ENCODE measurements at regions not wholly inside any gene's neighbourhood (a gene's known extent, or its start where the extent isn't known, plus 50 kb on each side); places are given as distances from the start of the nearest gene placed in this dataset.
A peak's percentile ranks its signal among the peaks of the same experiment; 100 is the strongest.

DNA sequence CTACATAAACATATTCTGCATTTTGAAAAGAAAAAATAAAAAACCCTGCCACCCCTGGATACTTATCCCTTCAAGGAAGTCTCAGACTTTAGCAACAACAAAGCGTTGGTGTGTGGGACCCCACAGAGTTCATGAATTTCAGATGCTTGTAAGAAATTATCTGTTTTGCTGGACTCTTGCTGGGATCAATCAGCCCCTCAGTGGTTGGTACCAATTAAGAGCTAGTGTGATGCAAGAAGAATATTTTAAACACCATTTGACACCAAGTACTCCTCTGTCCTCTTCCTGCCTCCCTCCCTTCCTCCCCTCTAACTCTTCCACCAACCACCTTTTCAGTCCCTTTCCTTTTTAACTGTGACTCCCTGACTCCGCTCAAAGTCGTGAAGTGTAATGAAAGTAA, 51.5 kb downstream of the SST start:
- DNase-seq: no peak

DNA sequence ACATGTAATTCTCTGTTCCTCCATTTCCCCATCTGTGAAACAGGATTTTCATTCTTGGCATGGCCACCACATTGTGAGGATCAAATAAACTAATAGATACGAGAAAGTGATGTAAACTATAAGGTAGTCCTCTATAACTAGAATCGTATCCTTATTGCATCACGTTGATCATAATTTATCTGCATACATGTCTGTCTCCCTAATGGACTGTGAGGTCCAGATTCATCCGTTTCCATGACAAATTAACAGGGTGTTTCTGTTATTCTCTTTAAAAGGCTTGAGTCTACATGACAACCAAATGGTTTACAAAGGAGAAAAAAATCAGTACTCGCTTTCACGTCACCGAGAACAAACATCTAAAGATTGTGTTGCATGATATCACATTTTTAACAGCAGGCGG, 53.0 kb downstream of the SST start:
- DNase-seq: no peak

- peak; percentile 21 to 34 for DNase-seq
Measured at GRCh38 chr3:187616307-187616972, 53.8 kb downstream of the SST start.

DNA sequence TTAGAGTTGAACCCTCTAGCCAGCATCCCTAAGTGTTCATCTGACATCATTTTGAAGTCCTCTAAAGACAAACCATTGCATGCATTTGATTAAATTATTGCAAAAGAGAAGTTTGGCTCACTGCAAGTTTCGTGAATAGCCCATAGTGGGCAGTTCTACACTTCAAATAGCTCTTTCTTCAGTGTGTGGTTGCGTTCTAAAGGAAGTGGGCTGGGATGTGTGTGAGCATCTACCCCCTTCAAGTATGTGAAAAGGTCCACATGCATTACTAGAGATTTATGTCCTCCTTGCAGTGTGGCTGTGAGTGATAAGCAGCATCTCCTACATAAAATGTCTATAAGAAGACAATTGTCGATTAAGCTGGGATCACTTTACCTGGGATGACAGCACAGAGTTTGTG, 54.6 kb downstream of the SST start:
- DNase-seq: no peak

- DNase-seq: no peak
Measured at GRCh38 chr3:187612656-187613055, 57.5 kb downstream of the SST start.

GRCh38 chr3:187610981-187611511, 59.1 kb downstream of the SST start:
- no peak for DNase-seq

GRCh38 chr3:187594272-187594671, 75.9 kb downstream of the SST start:
- no peak for DNase-seq

DNA sequence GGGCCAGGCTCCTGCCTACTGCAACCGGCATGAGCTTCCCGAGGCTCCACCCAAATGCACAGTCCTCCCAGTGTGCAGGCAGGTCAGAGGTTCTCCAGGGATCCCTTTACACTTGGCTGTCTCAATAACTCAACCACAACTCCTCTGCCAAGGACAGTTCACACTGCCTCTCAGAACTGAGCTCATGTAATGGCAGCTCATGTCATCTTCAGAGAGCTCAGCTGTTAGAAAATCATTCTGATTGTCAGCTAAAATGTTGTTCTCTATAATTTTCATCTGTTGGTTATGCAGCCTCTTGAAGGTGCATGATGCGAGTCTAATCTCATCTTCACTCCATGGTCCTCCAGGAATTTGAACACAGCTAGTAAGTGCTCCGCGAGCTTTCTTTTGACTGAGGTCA, 76.7 kb downstream of the SST start:
- no peak for DNase-seq

DNA sequence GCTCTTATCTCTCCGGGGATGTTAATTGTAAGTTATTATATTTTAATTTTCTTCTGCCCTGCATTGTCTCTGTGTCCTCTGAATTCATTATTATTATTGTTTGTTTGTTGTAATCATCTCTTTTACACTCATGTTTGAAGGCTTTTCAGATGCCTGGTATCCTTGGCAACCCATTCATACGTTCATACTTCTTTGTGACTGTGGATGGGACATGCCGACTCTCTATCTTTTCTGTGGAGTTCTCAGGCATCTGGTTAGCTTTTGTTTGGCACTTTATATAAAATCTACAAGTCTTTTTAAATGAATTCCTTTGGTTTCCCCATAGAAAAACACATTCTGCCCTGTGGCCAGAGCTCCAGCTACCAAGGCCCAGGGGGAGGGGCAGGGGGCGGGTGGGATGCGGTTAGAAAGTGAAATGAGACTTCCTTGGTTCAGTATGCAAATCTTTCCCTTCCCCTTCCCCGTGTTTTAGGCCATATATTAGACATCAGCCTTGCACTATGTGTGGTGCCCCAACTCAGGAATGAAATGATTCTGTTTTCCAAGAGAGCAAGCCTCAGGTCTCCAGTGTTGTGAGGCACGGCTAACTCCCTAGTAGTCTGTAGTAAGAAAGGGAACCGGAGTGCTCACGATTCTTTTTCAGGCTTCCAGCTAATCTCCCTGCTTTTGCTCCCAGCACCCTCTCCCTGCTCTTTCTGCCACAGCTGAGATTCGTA, 79.2 kb downstream of the SST start:
- DNase-seq: no peak

GRCh38 chr3:187587076-187587475, 83.1 kb downstream of the SST start:
- DNase-seq: no peak

DNA sequence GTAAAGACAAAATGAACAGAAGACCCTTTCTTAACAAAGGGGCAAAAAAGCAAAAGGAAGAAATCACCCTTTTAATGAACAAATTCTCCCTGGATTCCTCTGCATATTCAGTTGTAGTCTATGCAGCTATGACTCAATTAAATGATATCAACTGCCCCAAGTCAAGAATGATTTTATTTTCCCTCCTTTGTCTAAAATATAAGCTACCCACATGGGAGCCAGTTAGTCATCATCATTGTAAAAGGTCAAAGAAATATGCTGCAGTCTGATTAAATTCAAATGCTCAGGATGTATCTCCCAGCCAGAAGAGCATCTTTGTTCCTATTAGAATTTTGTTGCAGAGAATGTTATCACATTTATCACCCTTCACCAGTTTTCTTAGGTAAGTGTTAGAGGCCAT, 84.0 kb downstream of the SST start:
- DNase-seq: no peak

DNA sequence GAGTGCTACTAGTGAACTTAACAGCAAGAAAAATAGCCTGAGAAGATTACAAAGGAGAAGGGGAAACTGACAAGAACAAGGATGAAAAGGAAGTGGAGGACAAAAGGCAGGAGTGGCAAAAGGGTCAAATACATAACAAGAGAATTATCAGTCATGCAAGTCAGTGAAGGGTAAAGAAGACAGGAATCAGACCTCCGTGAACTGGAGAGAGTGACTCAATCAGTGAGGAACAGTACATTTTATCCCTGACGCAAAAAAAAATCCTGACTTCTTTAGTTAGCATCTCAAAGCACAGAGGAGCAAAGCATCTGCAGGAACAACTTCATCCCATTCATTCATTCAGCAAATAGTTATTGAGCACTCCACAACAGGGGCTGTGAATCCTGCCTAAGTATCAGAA, 97.8 kb downstream of the SST start:
- DNase-seq: no peak

DNA sequence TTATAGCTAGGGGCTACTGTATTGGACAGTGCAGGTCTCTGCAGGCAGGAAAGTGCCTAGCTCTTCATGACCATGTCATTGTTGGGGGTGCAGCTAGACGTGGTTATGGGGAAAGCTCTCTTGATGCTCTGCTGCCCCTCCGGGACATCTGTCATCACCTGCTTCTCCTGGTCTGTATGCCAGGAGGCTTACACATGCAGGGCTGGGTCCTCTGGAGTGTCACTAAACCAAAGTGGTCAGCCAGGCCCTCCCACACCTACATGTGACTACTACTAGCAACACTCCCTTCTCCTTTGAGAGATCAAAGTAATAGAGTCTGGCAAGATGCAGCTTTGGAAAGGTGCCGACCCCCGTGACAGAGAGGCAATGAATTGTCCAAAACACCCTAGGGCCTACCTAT, 98.5 kb downstream of the SST start:
- DNase-seq: no peak

DNA sequence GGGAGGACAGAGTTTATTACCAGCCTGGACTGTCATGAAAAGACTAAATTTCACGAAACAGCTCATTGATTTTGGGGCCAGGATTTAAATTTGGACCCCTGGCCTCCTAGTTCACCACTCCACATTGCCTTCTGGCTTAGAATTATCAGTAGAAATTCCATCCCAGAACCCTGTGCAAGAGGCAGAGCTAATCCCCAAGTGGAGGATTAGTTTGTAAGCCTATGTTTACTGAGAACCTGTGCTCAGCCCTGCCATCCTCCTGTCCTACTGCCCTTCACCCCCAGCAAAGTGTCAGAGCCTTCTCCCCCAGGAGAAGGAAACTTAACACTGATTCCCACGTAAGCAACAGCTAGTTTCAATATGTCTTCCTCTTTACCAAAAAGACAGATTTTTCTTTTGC, 99.4 kb downstream of the SST start:
- no peak for DNase-seq

DNA sequence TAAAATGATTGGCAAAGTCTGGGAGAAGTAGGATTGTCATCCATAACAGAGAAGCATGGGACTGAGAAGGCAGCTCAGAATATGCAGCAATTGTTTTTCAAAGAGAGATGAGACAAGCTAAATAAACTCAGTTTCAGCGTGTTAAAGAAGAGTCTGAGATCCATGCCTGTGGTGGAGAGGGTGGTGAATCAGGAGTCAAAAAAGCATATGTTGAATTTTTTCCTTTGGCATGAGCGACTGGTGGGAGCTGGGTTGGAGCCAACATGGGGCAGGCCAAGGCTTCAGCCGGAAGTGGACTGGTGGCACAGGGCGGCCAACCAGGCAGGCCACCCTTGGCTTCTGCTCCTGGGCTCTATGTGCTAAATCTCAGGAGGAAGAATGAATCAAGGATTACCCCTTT, 102.0 kb downstream of the SST start:
- no peak for DNase-seq

GRCh38 chr3:187567661-187568121, 102.5 kb downstream of the SST start:
- DNase-seq: no peak

GRCh38 chr3:187567021-187567420, 103.2 kb downstream of the SST start:
- no peak for DNase-seq

- DNase-seq: no peak
Measured at GRCh38 chr3:187565701-187566100, 104.5 kb downstream of the SST start.

DNA sequence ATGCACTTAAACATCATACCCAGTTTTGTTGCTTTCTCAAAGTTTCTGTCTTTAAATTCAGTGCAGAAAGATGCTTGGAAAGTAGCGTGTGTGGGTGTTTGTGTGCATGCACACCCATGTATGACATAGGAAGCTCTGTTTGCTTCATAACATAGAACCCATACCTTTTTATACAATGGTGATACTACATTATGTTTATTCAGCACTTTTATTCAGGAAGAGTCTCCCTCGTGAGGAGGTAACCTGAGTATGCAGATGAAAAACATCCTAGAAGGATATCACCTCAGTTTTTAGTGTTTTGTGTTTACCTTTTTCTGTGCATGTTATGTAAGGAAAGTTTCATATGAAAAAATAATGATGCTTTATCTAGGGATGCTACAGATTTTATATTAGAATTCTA, 111.2 kb downstream of the SST start:
- no peak for DNase-seq

- no peak for DNase-seq
Measured at GRCh38 chr3:187551416-187551815, 118.8 kb downstream of the SST start.

- DNase-seq: no peak
Measured at GRCh38 chr3:187550446-187550845, 119.7 kb downstream of the SST start.

DNA sequence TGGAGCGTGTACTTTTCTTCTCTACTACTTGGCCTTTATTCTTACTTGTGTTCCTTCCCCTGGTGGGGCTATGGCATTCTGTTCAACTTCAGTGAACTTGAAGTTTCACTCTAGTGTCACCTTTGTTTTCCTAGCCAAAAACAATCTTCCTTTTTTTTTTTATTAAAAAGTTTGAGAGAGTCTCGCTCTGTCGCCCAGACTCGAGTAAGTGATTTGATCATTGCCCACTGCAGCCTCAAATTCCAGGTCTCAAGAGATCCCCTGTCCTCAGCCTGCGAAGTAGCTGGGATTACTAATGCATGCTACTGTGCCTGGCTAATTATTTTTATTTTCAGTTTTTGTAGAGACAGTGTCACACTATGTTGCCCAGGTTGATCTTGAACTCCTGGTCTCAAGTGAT, 124.8 kb downstream of the SST start:
- DNase-seq: no peak

DNA sequence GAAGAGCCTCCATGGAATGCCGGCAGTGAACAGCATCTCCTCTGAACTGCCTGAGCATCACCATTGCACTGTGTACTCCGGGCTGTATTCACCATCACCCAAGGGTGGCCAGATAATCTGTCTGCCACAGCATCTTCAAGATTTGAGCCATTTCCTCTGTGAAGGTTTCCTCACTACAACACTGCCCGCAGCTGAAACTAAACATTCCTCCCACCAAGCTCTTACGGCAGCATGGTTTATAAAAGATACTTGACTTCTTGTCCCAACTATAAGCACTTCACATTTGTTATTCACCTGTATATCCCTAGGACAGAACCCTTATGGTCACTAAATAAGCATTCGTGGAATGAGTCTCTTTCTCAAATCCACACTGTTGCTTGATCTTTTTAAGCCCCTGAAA, 125.9 kb downstream of the SST start:
- no peak for DNase-seq

DNA sequence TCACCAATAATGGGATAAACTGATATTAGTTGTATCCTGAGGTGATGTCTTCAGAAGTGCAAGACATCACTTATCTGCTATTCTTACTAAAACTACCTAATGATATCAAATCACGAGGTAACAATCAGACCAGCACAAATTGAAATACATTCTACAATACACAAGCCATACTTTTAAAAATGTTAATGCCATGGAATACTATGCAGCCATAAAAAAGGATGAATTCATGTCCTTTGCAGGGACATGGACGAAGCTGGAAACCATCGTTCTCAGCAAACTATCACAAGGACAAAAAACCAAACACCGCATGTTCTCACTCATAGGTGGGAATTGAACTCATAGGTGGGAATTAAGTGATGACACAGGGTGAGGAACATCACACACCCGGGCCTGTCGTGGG, 129.3 kb downstream of the SST start:
- DNase-seq: no peak

GRCh38 chr3:187536185-187536584, 134.0 kb downstream of the SST start:
- DNase-seq: no peak

Measured in activated CD4-positive, alpha-beta T cell treated with anti-CD3 and anti-CD28 coated beads, Interleukin-2, amount 50 U/mL, for 4 hours (primary cell).